Activated T-helper 17 cell treated with anti-CD3 and anti-CD28 coated beads, Interleukin-2, amount 50 U/mL, for 72 hours (primary cell): ENCODE measurements at regions not wholly inside any gene's neighbourhood (a gene's known extent, or its start where the extent isn't known, plus 50 kb on each side); places are given as distances from the start of the nearest gene placed in this dataset.

Experiments used
- ATAC-seq: fragments of 150-1000 bp; cut with Tn5 transposase; replicated peaks from 2 replicates; pipeline ENCODE4 v1.10.0; 2021; ENCODE audit warnings: mild to moderate bottlenecking, moderate library complexity
- H3K27ac Mint-ChIP-seq: one replicate; pipeline ENCODE4 v1.8.0; 2022; ENCODE audit warnings: mixed read lengths
- H3K27me3 Mint-ChIP-seq: one replicate; pipeline ENCODE4 v1.8.0; 2022; ENCODE audit warnings: mixed read lengths
- H3K36me3 Mint-ChIP-seq: one replicate; pipeline ENCODE4 v1.8.0; 2022; ENCODE audit warnings: low read depth, mild to moderate bottlenecking, mixed read lengths
- H3K4me1 Mint-ChIP-seq: one replicate; pipeline ENCODE4 v1.8.0; 2022; ENCODE audit warnings: mixed read lengths
- H3K4me3 Mint-ChIP-seq: one replicate; pipeline ENCODE4 v1.8.0; 2022; ENCODE audit warnings: mild to moderate bottlenecking, mixed read lengths
- H3K9me3 Mint-ChIP-seq: one replicate; pipeline ENCODE4 v1.8.0; 2022; ENCODE audit warnings: mixed read lengths

GRCh38 chr16:82567175-82567574 is 59.6 kb upstream of the CDH13 start:
- H3K27me3 Mint-ChIP-seq, result peaks cover 16% of the 10 kb centered on the region
- no peak overlapping the region for H3K4me3 Mint-ChIP-seq

GRCh38 chr16:82563401-82563800 is 63.4 kb upstream of the CDH13 start:
- ATAC-seq, result no peak
- peaks cover 8% of the 10 kb centered on the region for H3K27me3 Mint-ChIP-seq
- peaks cover 7% of the 10 kb centered on the region for H3K9me3 Mint-ChIP-seq
- H3K4me3 Mint-ChIP-seq, result no peak overlapping the region
- no peaks in the 10 kb centered on the region for H3K36me3 Mint-ChIP-seq
- H3K27ac Mint-ChIP-seq, result no peak overlapping the region
- H3K4me1 Mint-ChIP-seq, result no peaks in the 10 kb centered on the region

More at GRCh38 chr16:82567175-82567574, 59.6 kb upstream of the CDH13 start:
- no peak overlapping the region for H3K27ac Mint-ChIP-seq
- no peak for ATAC-seq
- H3K4me1 Mint-ChIP-seq, result no peaks in the 10 kb centered on the region
- no peaks in the 10 kb centered on the region for H3K36me3 Mint-ChIP-seq
- H3K9me3 Mint-ChIP-seq, result peaks cover 3% of the 10 kb centered on the region

GRCh38 chr16:82562183-82562683 is 64.5 kb upstream of the CDH13 start:
- ATAC-seq, result no peak
- Mint-ChIP-seq H3K4me1 (no peaks in the 10 kb centered on the region), H3K9me3 (peaks cover 7% of the 10 kb centered on the region)

GRCh38 chr16:82560805-82561325 is 65.9 kb upstream of the CDH13 start:
- Mint-ChIP-seq H3K4me3 (no peak overlapping the region), H3K4me1 (no peaks in the 10 kb centered on the region), H3K27ac (no peak overlapping the region), H3K27me3 (peaks cover 8% of the 10 kb centered on the region), H3K36me3 (no peaks in the 10 kb centered on the region), H3K9me3 (peaks cover 4% of the 10 kb centered on the region)
- ATAC-seq, result no peak

More at GRCh38 chr16:82562183-82562683, 64.5 kb upstream of the CDH13 start:
- Mint-ChIP-seq H3K36me3 (no peaks in the 10 kb centered on the region), H3K27ac (no peak overlapping the region), H3K4me3 (no peak overlapping the region), H3K27me3 (peaks cover 8% of the 10 kb centered on the region)

- no peak overlapping the region for H3K27ac Mint-ChIP-seq
- ATAC-seq, result no peak
- no peaks in the 10 kb centered on the region for H3K4me1 Mint-ChIP-seq
- H3K4me3 Mint-ChIP-seq, result no peak overlapping the region
- H3K27me3 Mint-ChIP-seq, result peaks cover 22% of the 10 kb centered on the region
- no peaks in the 10 kb centered on the region for H3K36me3 Mint-ChIP-seq
- no peaks in the 10 kb centered on the region for H3K9me3 Mint-ChIP-seq
Observed at GRCh38 chr16:82544378-82545160, 82.2 kb upstream of the CDH13 start.

- Mint-ChIP-seq H3K36me3 (no peaks in the 10 kb centered on the region), H3K27ac (no peak overlapping the region)
Observed at GRCh38 chr16:82542714-82543113, 84.1 kb upstream of the CDH13 start.

GRCh38 chr16:82541103-82541502 is 85.7 kb upstream of the CDH13 start:
- Mint-ChIP-seq H3K27ac (no peak overlapping the region), H3K36me3 (no peaks in the 10 kb centered on the region), H3K27me3 (peaks cover 29% of the 10 kb centered on the region), H3K9me3 (no peaks in the 10 kb centered on the region), H3K4me3 (no peak overlapping the region), H3K4me1 (no peaks in the 10 kb centered on the region)
- no peak for ATAC-seq

More at GRCh38 chr16:82542714-82543113, 84.1 kb upstream of the CDH13 start:
- no peaks in the 10 kb centered on the region for H3K9me3 Mint-ChIP-seq
- peaks cover 29% of the 10 kb centered on the region for H3K27me3 Mint-ChIP-seq
- H3K4me1 Mint-ChIP-seq, result no peaks in the 10 kb centered on the region
- no peak overlapping the region for H3K4me3 Mint-ChIP-seq
- ATAC-seq, result no peak

GRCh38 chr16:82535764-82536163 is 91.0 kb upstream of the CDH13 start:
- Mint-ChIP-seq H3K27me3 (peaks cover 19% of the 10 kb centered on the region), H3K4me3 (no peak overlapping the region), H3K9me3 (no peaks in the 10 kb centered on the region), H3K36me3 (no peaks in the 10 kb centered on the region), H3K4me1 (no peaks in the 10 kb centered on the region), H3K27ac (no peak overlapping the region)
- no peak for ATAC-seq

GRCh38 chr16:82535262-82535661 is 91.5 kb upstream of the CDH13 start:
- Mint-ChIP-seq H3K4me1 (no peaks in the 10 kb centered on the region), H3K36me3 (no peaks in the 10 kb centered on the region), H3K4me3 (no peak overlapping the region), H3K27ac (no peak overlapping the region), H3K27me3 (peaks cover 22% of the 10 kb centered on the region), H3K9me3 (no peaks in the 10 kb centered on the region)
- no peak for ATAC-seq

- no peaks in the 10 kb centered on the region for H3K4me1 Mint-ChIP-seq
- no peak overlapping the region for H3K27ac Mint-ChIP-seq
- peaks cover 6% of the 10 kb centered on the region for H3K9me3 Mint-ChIP-seq
- peaks cover 6% of the 10 kb centered on the region for H3K27me3 Mint-ChIP-seq
- no peaks in the 10 kb centered on the region for H3K36me3 Mint-ChIP-seq
- no peak overlapping the region for H3K4me3 Mint-ChIP-seq
- ATAC-seq, result no peak
Observed at GRCh38 chr16:82533189-82533588, 93.6 kb upstream of the CDH13 start.

GRCh38 chr16:82530883-82531282 is 95.9 kb upstream of the CDH13 start:
- H3K9me3 Mint-ChIP-seq, result peaks cover 6% of the 10 kb centered on the region
- H3K36me3 Mint-ChIP-seq, result no peaks in the 10 kb centered on the region
- H3K27me3 Mint-ChIP-seq, result peaks cover 5% of the 10 kb centered on the region
- no peak for ATAC-seq
- no peak overlapping the region for H3K27ac Mint-ChIP-seq
- no peak overlapping the region for H3K4me3 Mint-ChIP-seq
- no peaks in the 10 kb centered on the region for H3K4me1 Mint-ChIP-seq

- Mint-ChIP-seq H3K4me1 (no peaks in the 10 kb centered on the region), H3K27me3 (peaks cover 11% of the 10 kb centered on the region), H3K36me3 (no peaks in the 10 kb centered on the region), H3K9me3 (peaks cover 17% of the 10 kb centered on the region), H3K27ac (no peak overlapping the region), H3K4me3 (no peak overlapping the region)
- ATAC-seq, result no peak
Observed at GRCh38 chr16:82527101-82527500, 99.7 kb upstream of the CDH13 start.

GRCh38 chr16:82524976-82525375 is 101.8 kb upstream of the CDH13 start:
- Mint-ChIP-seq H3K36me3 (no peaks in the 10 kb centered on the region), H3K27me3 (peaks cover 5% of the 10 kb centered on the region)
- no peak for ATAC-seq

GRCh38 chr16:82523815-82524214 is 103.0 kb upstream of the CDH13 start:
- Mint-ChIP-seq H3K36me3 (no peaks in the 10 kb centered on the region), H3K9me3 (peaks cover 17% of the 10 kb centered on the region), H3K4me1 (no peaks in the 10 kb centered on the region), H3K27ac (no peak overlapping the region), H3K4me3 (no peak overlapping the region), H3K27me3 (peaks cover 8% of the 10 kb centered on the region)
- ATAC-seq, result no peak

More at GRCh38 chr16:82524976-82525375, 101.8 kb upstream of the CDH13 start:
- H3K9me3 Mint-ChIP-seq, result peaks cover 17% of the 10 kb centered on the region
- H3K27ac Mint-ChIP-seq, result no peak overlapping the region
- no peaks in the 10 kb centered on the region for H3K4me1 Mint-ChIP-seq
- H3K4me3 Mint-ChIP-seq, result no peak overlapping the region

GRCh38 chr16:82522026-82522425 is 104.7 kb upstream of the CDH13 start:
- H3K27me3 Mint-ChIP-seq, result peaks cover 21% of the 10 kb centered on the region

More at GRCh38 chr16:82522026-82522425, 104.7 kb upstream of the CDH13 start:
- H3K9me3 Mint-ChIP-seq, result peaks cover 11% of the 10 kb centered on the region
- H3K36me3 Mint-ChIP-seq, result no peaks in the 10 kb centered on the region
- no peak overlapping the region for H3K27ac Mint-ChIP-seq
- no peak for ATAC-seq
- H3K4me3 Mint-ChIP-seq, result no peak overlapping the region
- no peaks in the 10 kb centered on the region for H3K4me1 Mint-ChIP-seq
